B cell (primary cell): ENCODE measurements at regions not wholly inside any gene's neighbourhood (a gene's known extent, or its start where the extent isn't known, plus 50 kb on each side); places are given as distances from the start of the nearest gene placed in this dataset.

Source experiments
- ATAC-seq: fragments of 200-7000 bp; cut with Tn5 transposase; one replicate; pipeline ENCODE4 v1.10.0; 2021; ENCODE audit warnings: low read depth, mild to moderate bottlenecking, moderate number of reproducible peaks, moderate library complexity
- CTCF ChIA-PET: fragments of 350-600 bp; sonication (Branson Sonifier 250); formaldehyde crosslinking; loops from one replicate; lab custom pipeline; 2021; ENCODE audit warnings: antibody characterized with exemption, inconsistent platforms; lab: Charles Lee
- POLR2A ChIA-PET: fragments of 350-600 bp; sonication (Branson Sonifier 250); formaldehyde crosslinking; loops from one replicate; lab custom pipeline; 2021; ENCODE audit warnings: antibody characterized with exemption; lab: Charles Lee
- DNase-seq: peaks from one replicate; pipeline ENCODE4 v3.0.0; 2013
- H2AFZ ChIP-seq: 2 replicates; pipeline ENCODE4 v1.6.1; 2012; ENCODE audit warnings: mild to moderate bottlenecking, low read depth, low read length; ENCODE audit not compliant: insufficient read depth, poor library complexity, severe bottlenecking
- H3K27ac ChIP-seq, 2 donors: 1 replicate in 1 of 2; 2 replicates in 1 of 2; pipeline ENCODE4 v1.5.1; 2012 to 2013; ENCODE audit warnings: low read length in 2 of 2, mild to moderate bottlenecking in 2 of 2, moderate library complexity in 1 of 2
- H3K27me3 ChIP-seq, 4 experiments: fragments of 200-600 bp in 1 of 4; sonication (generic) in 1 of 4; replicated peaks in 1 of 4; 1 replicate in 2 of 4; 2 replicates in 2 of 4; pipeline versions ENCODE4 v1.6.1 to v1.7.0; 2013 to 2016; ENCODE audit warnings: low read length in 3 of 4, mild to moderate bottlenecking in 2 of 4, mixed read lengths in 1 of 4, moderate library complexity in 1 of 4; ENCODE audit not compliant: insufficient read depth in 4 of 4, control insufficient read depth in 3 of 4; ENCODE audit errors: control extremely low read depth in 1 of 4
- H3K36me3 ChIP-seq, 2 experiments: replicated peaks in 1 of 2; 1 replicate in 1 of 2; 2 replicates in 1 of 2; pipeline versions ENCODE4 v1.6.1 to v1.7.1; 2013; ENCODE audit warnings: low read length in 1 of 2; ENCODE audit not compliant: insufficient read depth in 2 of 2, control insufficient read depth in 1 of 2; ENCODE audit errors: control extremely low read depth in 1 of 2, extremely low read depth in 1 of 2
- H3K4me1 ChIP-seq, 2 donors: fragments of 200-600 bp in 1 of 2; sonication (generic) in 1 of 2; 1 replicate in 1 of 2; 2 replicates in 1 of 2; pipeline versions ENCODE4 v1.5.1 to v1.6.1; 2013 to 2017; ENCODE audit warnings: low read length in 2 of 2; ENCODE audit not compliant: control insufficient read depth in 2 of 2, insufficient read depth in 2 of 2
- H3K4me2 ChIP-seq: replicated peaks from 2 replicates; pipeline ENCODE3; 2012; ENCODE audit warnings: mild to moderate bottlenecking, low read depth, low read length; ENCODE audit not compliant: poor library complexity, severe bottlenecking
- H3K4me3 ChIP-seq, 5 experiments: fragments of 200-600 bp in 1 of 5; sonication (generic) in 1 of 5; 1 replicate in 3 of 5; 2 replicates in 2 of 5; pipeline versions ENCODE4 v1.5.1 to v1.7.0; 2011 to 2016; ENCODE audit warnings: low read length in 4 of 5, mild to moderate bottlenecking in 4 of 5, low read depth in 2 of 5, control low read depth in 1 of 5, moderate library complexity in 1 of 5; ENCODE audit not compliant: insufficient read depth in 1 of 5; ENCODE audit errors: control extremely low read depth in 1 of 5, extremely low read depth in 1 of 5
- H3K79me2 ChIP-seq: fragments of 200-600 bp; sonication (generic); one replicate; pipeline ENCODE4 v1.6.0; 2016; ENCODE audit warnings: low read length; ENCODE audit not compliant: control insufficient read depth, insufficient read depth
- H3K9ac ChIP-seq: fragments of 200-600 bp; sonication (generic); 2 replicates; pipeline ENCODE4 v1.6.1; 2017; ENCODE audit warnings: mild to moderate bottlenecking, low read length, moderate library complexity
- H3K9me3 ChIP-seq, 3 donors: one replicate each; pipeline versions ENCODE4 v1.6.1 to v1.7.1; 2013; ENCODE audit warnings: low read length in 2 of 3; ENCODE audit not compliant: control insufficient read depth in 2 of 3, insufficient read depth in 1 of 3; ENCODE audit errors: control extremely low read depth in 1 of 3
- H4K20me1 ChIP-seq: 2 replicates; pipeline ENCODE4 v1.6.0; 2012; ENCODE audit warnings: mild to moderate bottlenecking, low read length; ENCODE audit not compliant: insufficient read depth, control insufficient read depth, poor library complexity, severe bottlenecking
- H3K27ac Mint-ChIP-seq: one replicate; pipeline ENCODE4 v1.8.0; 2021; ENCODE audit warnings: mixed read lengths
- H3K27me3 Mint-ChIP-seq: one replicate; pipeline ENCODE4 v1.8.0; 2021; ENCODE audit warnings: mixed read lengths
- H3K4me1 Mint-ChIP-seq: one replicate; pipeline ENCODE4 v1.8.0; 2021; ENCODE audit warnings: mixed read lengths
- H3K4me3 Mint-ChIP-seq: one replicate; pipeline ENCODE4 v1.8.0; 2021; ENCODE audit warnings: mixed read lengths
- H3K9me3 Mint-ChIP-seq: one replicate; pipeline ENCODE4 v1.8.0; 2022; ENCODE audit warnings: mixed read lengths; ENCODE audit not compliant: insufficient read depth
- EZH2 ChIP-seq: IDR thresholded peaks from 2 replicates; pipeline ENCODE4 v1.6.1; 2012; ENCODE audit warnings: borderline replicate concordance, low read depth, mild to moderate bottlenecking, moderate library complexity, low read length; ENCODE audit not compliant: insufficient read depth, poor library complexity, severe bottlenecking
- WGBS: methylation state at CpG from one replicate; pipeline ENCODE4 v1.1.5; 2013; ENCODE audit warnings: missing lambda C conversion rate; ENCODE audit not compliant: insufficient coverage; 5-methylcytosine and 5-hydroxymethylcytosine counted together
- intact Hi-C: fragments of 100-400 bp; cut with micrococcal nuclease; formaldehyde crosslinking; loops from one replicate; pipeline ENCODE4 v1.10.0; 2022
- TF ChIP-seq, protein P1 (sequence below): fragments of 200-600 bp; IDR thresholded peaks from one replicate; pipeline ENCODE4 v1.8.0; 2022; ENCODE audit warnings: antibody characterized with exemption, mild to moderate bottlenecking

DNA sequence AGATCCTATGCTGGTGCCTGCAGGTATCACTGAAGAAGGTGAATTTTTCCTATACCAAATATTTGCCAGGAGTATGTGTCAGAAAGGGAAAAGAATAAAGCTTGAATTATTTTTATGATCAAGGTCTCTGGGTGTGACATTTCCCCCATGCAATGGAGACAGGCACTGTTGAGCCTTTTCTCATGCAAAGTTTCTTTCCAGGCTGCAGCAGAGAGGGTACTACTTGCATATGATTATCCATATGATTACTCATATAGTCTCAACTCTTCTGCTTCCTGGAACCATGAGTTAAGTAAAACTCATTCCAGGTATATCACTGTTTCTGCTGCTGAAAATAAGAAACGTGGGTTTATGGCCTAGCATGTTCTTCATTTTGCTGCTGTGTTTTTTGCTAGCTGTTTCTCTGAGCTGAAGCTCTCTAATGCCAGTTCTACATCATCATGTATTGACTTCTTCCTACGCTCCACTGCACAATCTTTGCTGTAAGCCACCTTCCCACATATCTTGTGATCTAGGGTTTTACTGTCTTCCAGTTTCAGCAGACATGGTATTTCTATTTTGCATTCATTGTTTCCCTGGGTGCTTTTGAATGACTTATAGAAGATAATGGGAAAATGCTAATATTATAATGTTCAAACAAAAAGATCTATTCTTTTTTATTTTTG is 278.7 kb upstream of the GPC6 start:
- 86% methylated on average over 1 of the region's 2 CpGs for WGBS
- H3K9ac ChIP-seq, result no peak overlapping the region

DNA sequence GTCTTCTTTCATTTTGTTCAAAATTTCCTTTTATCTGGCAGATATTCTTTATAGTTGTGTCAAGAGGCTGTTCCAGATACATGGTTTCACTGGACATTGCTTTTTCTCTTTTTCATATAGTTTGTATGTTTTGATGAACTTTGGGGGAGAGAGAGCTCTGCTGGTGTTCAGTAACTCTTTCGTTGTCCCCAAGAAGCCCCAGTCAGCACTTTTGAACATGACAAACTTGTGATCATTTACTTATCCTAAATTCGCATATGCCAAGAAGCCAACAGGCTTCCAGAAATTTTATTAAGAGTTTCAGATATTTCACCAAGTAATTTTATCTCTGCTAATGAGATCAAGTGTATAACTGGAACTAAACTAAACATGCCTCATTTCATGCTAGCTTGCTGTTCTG is 275.8 kb upstream of the GPC6 start:
- TF ChIP-seq, protein P1, sequence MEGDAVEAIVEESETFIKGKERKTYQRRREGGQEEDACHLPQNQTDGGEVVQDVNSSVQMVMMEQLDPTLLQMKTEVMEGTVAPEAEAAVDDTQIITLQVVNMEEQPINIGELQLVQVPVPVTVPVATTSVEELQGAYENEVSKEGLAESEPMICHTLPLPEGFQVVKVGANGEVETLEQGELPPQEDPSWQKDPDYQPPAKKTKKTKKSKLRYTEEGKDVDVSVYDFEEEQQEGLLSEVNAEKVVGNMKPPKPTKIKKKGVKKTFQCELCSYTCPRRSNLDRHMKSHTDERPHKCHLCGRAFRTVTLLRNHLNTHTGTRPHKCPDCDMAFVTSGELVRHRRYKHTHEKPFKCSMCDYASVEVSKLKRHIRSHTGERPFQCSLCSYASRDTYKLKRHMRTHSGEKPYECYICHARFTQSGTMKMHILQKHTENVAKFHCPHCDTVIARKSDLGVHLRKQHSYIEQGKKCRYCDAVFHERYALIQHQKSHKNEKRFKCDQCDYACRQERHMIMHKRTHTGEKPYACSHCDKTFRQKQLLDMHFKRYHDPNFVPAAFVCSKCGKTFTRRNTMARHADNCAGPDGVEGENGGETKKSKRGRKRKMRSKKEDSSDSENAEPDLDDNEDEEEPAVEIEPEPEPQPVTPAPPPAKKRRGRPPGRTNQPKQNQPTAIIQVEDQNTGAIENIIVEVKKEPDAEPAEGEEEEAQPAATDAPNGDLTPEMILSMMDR, result no peak
- no peak for TF ChIP-seq EZH2
- H3K4me1 ChIP-seq, result no peaks in the 10 kb centered on the region
- Mint-ChIP-seq H3K27ac (no peak overlapping the region), H3K27me3 (no peaks in the 10 kb centered on the region), H3K9me3 (peaks cover 5% of the 10 kb centered on the region), H3K4me3 (no peak overlapping the region), H3K4me1 (no peaks in the 10 kb centered on the region)
- no peak overlapping the region for H3K27ac ChIP-seq
- POLR2A ChIA-PET, result no interaction called here
- no peaks in the 10 kb centered on the region for H4K20me1 ChIP-seq
- no peak overlapping the region for H3K4me3 ChIP-seq
- no peaks in the 10 kb centered on the region for H3K36me3 ChIP-seq
- H3K9me3 ChIP-seq, result peaks cover 0 to 2% (median 0%) of the 10 kb centered on the region in 3 donors
- H3K27me3 ChIP-seq, result no peaks in the 10 kb centered on the region
- WGBS, result no CpG with 5 or more reads among the region's 2 CpGs
- no peak overlapping the region for H3K9ac ChIP-seq
- no peak for DNase-seq
- no peak for ATAC-seq
- H3K79me2 ChIP-seq, result no peaks in the 10 kb centered on the region
- CTCF ChIA-PET, result no interaction called here
- intact Hi-C loops, result no loop called here
- H2AFZ ChIP-seq, result no peak overlapping the region
- no peak overlapping the region for H3K4me2 ChIP-seq

More for the DNA sequence above, 278.7 kb upstream of the GPC6 start:
- Histone ChIP-seq H3K9me3 (peaks cover 0 to 2% (median 0%) of the 10 kb centered on the region in 3 donors), H2AFZ (no peak overlapping the region), H3K4me3 (no peak overlapping the region), H4K20me1 (no peaks in the 10 kb centered on the region), H3K79me2 (no peaks in the 10 kb centered on the region), H3K27ac (no peak overlapping the region), H3K4me2 (no peak overlapping the region), H3K27me3 (no peaks in the 10 kb centered on the region), H3K36me3 (no peaks in the 10 kb centered on the region), H3K4me1 (no peaks in the 10 kb centered on the region)
- intact Hi-C loops, result no loop called here
- ChIA-PET CTCF (no interaction called here), POLR2A (no interaction called here)
- no peak for ATAC-seq
- Mint-ChIP-seq H3K4me1 (no peaks in the 10 kb centered on the region), H3K27ac (no peak overlapping the region), H3K27me3 (no peaks in the 10 kb centered on the region), H3K9me3 (peaks cover 5% of the 10 kb centered on the region), H3K4me3 (no peak overlapping the region)
- TF ChIP-seq, protein P1, result no peak
- no peak for TF ChIP-seq EZH2
- no peak for DNase-seq
